H1 (cell line): ENCODE measurements at regions not wholly inside any gene's neighbourhood (a gene's known extent, or its start where the extent isn't known, plus 50 kb on each side); places are given as distances from the start of the nearest gene placed in this dataset.

Experiments
- CTCF ChIA-PET: fragments of 300-600 bp; sonication (Branson Sonifier 250); formaldehyde crosslinking; loops from one replicate; lab custom pipeline; 2021; ENCODE audit not compliant: partially characterized antibody; lab: Charles Lee
- POLR2A ChIA-PET: fragments of 300-600 bp; sonication (Branson Sonifier 250); formaldehyde crosslinking; loops from one replicate; lab custom pipeline; 2021; ENCODE audit warnings: inconsistent platforms; ENCODE audit not compliant: partially characterized antibody; lab: Charles Lee
- DNase-seq, 2 experiments: peaks; one replicate each; pipeline versions ENCODE4 v3.0.0 to v3.0.0-alpha.2; 2010 to 2022; ENCODE audit warnings: low spot score in 2 of 2, low read depth in 1 of 2, mixed read lengths in 1 of 2
- FAIRE-seq: peaks from 2 replicates; lab custom pipeline; 2011; peaks lifted over from hg19 to GRCh38; lab: Jason Lieb, UNC
- H2AFZ ChIP-seq: 2 replicates; pipeline ENCODE4 v1.8.1; 2012; ENCODE audit warnings: low read length, inconsistent platforms
- H2AK5ac ChIP-seq: 2 replicates; pipeline ENCODE4 v1.6.1; 2013; ENCODE audit warnings: low read depth, low read length
- H2BK120ac ChIP-seq: replicated peaks from 2 replicates; pipeline ENCODE3; 2013; ENCODE audit warnings: low read depth, low read length, inconsistent platforms
- H2BK12ac ChIP-seq: 2 replicates; pipeline ENCODE4 v1.6.1; 2013; ENCODE audit warnings: low read depth, low read length
- H2BK15ac ChIP-seq: 2 replicates; pipeline ENCODE4 v1.6.1; 2013; ENCODE audit warnings: low read length
- H2BK20ac ChIP-seq: 2 replicates; pipeline ENCODE4 v1.6.1; 2013; ENCODE audit warnings: low read length
- H2BK5ac ChIP-seq: 2 replicates; pipeline ENCODE4 v1.6.1; 2013; ENCODE audit warnings: low read depth, low read length
- H3K14ac ChIP-seq: 2 replicates; pipeline ENCODE4 v1.6.1; 2013; ENCODE audit warnings: inconsistent platforms; ENCODE audit not compliant: insufficient read length
- H3K18ac ChIP-seq: 2 replicates; pipeline ENCODE4 v1.6.1; 2013; ENCODE audit warnings: low read length; ENCODE audit errors: extremely low read depth
- H3K23ac ChIP-seq: 2 replicates; pipeline ENCODE4 v1.6.1; 2013; ENCODE audit warnings: inconsistent platforms; ENCODE audit not compliant: insufficient read length
- H3K23me2 ChIP-seq: 2 replicates; pipeline ENCODE4 v1.6.1; 2013; ENCODE audit warnings: low read depth, low read length
- H3K27ac ChIP-seq: 2 replicates; pipeline ENCODE4 v1.6.1; 2011; ENCODE audit warnings: low read depth, low read length, inconsistent platforms
- H3K27me3 ChIP-seq, 4 experiments: replicated peaks in 1 of 4; 1 replicate in 1 of 4; 2 replicates in 3 of 4; pipeline versions ENCODE4 v1.6.1 to v1.8.1; 2011 to 2013; ENCODE audit warnings: low read length in 3 of 4, mild to moderate bottlenecking in 3 of 4, inconsistent platforms in 2 of 4, mixed read lengths in 2 of 4, moderate library complexity in 1 of 4; ENCODE audit not compliant: control insufficient read depth in 3 of 4, insufficient read depth in 3 of 4; ENCODE audit errors: extremely low read depth in 1 of 4
- H3K36me3 ChIP-seq, 4 experiments: 2 replicates each; pipeline versions ENCODE4 v1.6.1 to v1.8.1; 2011 to 2013; ENCODE audit warnings: mild to moderate bottlenecking in 4 of 4, low read length in 3 of 4, moderate library complexity in 2 of 4, control low read depth in 1 of 4, inconsistent platforms in 1 of 4; ENCODE audit not compliant: insufficient read depth in 4 of 4, control insufficient read depth in 2 of 4
- H3K4ac ChIP-seq: replicated peaks from 2 replicates; pipeline ENCODE3; 2013; ENCODE audit warnings: low read length, low read depth, mixed read lengths, inconsistent platforms; ENCODE audit not compliant: insufficient read length
- H3K4me1 ChIP-seq, 4 experiments: replicated peaks in 1 of 4; 1 replicate in 1 of 4; 2 replicates in 3 of 4; pipeline versions ENCODE4 v1.6.1 to v1.8.1; 2011 to 2013; ENCODE audit warnings: low read length in 3 of 4, inconsistent platforms in 2 of 4, mixed read lengths in 1 of 4; ENCODE audit not compliant: insufficient read depth in 4 of 4, control insufficient read depth in 3 of 4
- H3K4me2 ChIP-seq, 2 experiments: 2 replicates each; pipeline versions ENCODE4 v1.6.1 to v1.8.1; 2011 to 2013; ENCODE audit warnings: low read depth in 2 of 2, low read length in 2 of 2, control low read depth in 1 of 2, inconsistent platforms in 1 of 2, mild to moderate bottlenecking in 1 of 2; ENCODE audit not compliant: insufficient read depth in 1 of 2
- H3K4me3 ChIP-seq, 4 experiments: fragments of 200-600, 300-600 bp in 1 of 4; sonication (generic), shearing (Covaris generic), sonication (Bioruptor Twin) in 1 of 4; 2 replicates each; pipeline versions ENCODE4 v1.5.1 to v1.8.1; 2011 to 2016; ENCODE audit warnings: low read length in 4 of 4, low read depth in 3 of 4, control low read depth in 2 of 4, inconsistent platforms in 2 of 4, mild to moderate bottlenecking in 2 of 4, mixed read lengths in 1 of 4, moderate library complexity in 1 of 4; ENCODE audit not compliant: insufficient read depth in 2 of 4; ENCODE audit errors: extremely low read depth in 1 of 4
- H3K56ac ChIP-seq: replicated peaks from 2 replicates; pipeline ENCODE3; 2013; ENCODE audit warnings: low read depth, mild to moderate bottlenecking, mixed read lengths, low read length, inconsistent platforms; ENCODE audit not compliant: insufficient read length
- H3K79me1 ChIP-seq: 2 replicates; pipeline ENCODE4 v1.6.1; 2013; ENCODE audit warnings: low read depth, low read length, control low read depth
- H3K79me2 ChIP-seq, 2 experiments: 2 replicates each; pipeline versions ENCODE4 v1.6.1 to v1.8.1; 2012 to 2013; ENCODE audit warnings: low read length in 2 of 2, mild to moderate bottlenecking in 2 of 2, inconsistent platforms in 1 of 2; ENCODE audit not compliant: insufficient read depth in 2 of 2, control insufficient read depth in 1 of 2
- H3K9ac ChIP-seq, 4 experiments: replicated peaks in 1 of 4; 1 replicate in 1 of 4; 2 replicates in 3 of 4; pipeline versions ENCODE4 v1.6.1 to v1.8.1; 2011 to 2013; ENCODE audit warnings: low read depth in 3 of 4, low read length in 3 of 4, control low read depth in 2 of 4, mild to moderate bottlenecking in 2 of 4, moderate library complexity in 2 of 4, inconsistent platforms in 1 of 4; ENCODE audit errors: extremely low read depth in 1 of 4
- H3K9me3 ChIP-seq, 2 experiments: 2 replicates each; pipeline versions ENCODE4 v1.6.1 to v1.8.1; 2012 to 2013; ENCODE audit warnings: mild to moderate bottlenecking in 2 of 2, moderate library complexity in 2 of 2, control low read depth in 1 of 2, inconsistent platforms in 1 of 2, low read depth in 1 of 2, low read length in 1 of 2, mixed read lengths in 1 of 2; ENCODE audit not compliant: insufficient read depth in 2 of 2
- H4K20me1 ChIP-seq, 2 experiments: replicated peaks in 1 of 2; 2 replicates each; pipeline versions ENCODE3 to v1.8.1; 2011 to 2013; ENCODE audit warnings: inconsistent platforms in 2 of 2, low read length in 2 of 2, mild to moderate bottlenecking in 1 of 2; ENCODE audit not compliant: insufficient read depth in 2 of 2, control insufficient read depth in 1 of 2
- H4K5ac ChIP-seq: 2 replicates; pipeline ENCODE4 v1.6.1; 2013; ENCODE audit warnings: low read length, low read depth, mixed read lengths, inconsistent platforms; ENCODE audit not compliant: insufficient read length
- H4K8ac ChIP-seq: 2 replicates; pipeline ENCODE4 v1.8.0; 2013; ENCODE audit warnings: mild to moderate bottlenecking, moderate library complexity, low read length, inconsistent platforms; ENCODE audit not compliant: insufficient read depth; ENCODE audit errors: extremely low read depth
- H4K91ac ChIP-seq: replicated peaks from 2 replicates; pipeline ENCODE3; 2013; ENCODE audit warnings: low read length, mixed read lengths, inconsistent platforms; ENCODE audit not compliant: insufficient read length
- ASH2L ChIP-seq: fragments of 200-600, 300-600 bp; sonication (generic); IDR thresholded peaks from one replicate; pipeline ENCODE4 v1.7.1; 2017; ENCODE audit warnings: low read length
- BCL11A ChIP-seq, 2 experiments: IDR thresholded peaks; one replicate each; pipeline ENCODE4 v1.6.1; 2011; ENCODE audit warnings: low read depth in 2 of 2, low read length in 2 of 2, mild to moderate bottlenecking in 2 of 2
- CREB1 ChIP-seq: IDR thresholded peaks from 2 replicates; pipeline ENCODE4 v1.6.1; 2012; ENCODE audit warnings: inconsistent platforms
- HDAC2 ChIP-seq, 2 experiments: fragments of 300-600 bp in 1 of 2; sonication (generic) in 1 of 2; IDR thresholded peaks; 2 replicates each; pipeline ENCODE4 v1.6.1; 2011 to 2012; ENCODE audit warnings: low read depth in 2 of 2, low read length in 2 of 2, mild to moderate bottlenecking in 2 of 2, moderate library complexity in 2 of 2, borderline replicate concordance in 1 of 2, inconsistent platforms in 1 of 2
- KDM5A ChIP-seq: fragments of 200-600 bp; IDR thresholded peaks from 2 replicates; pipeline ENCODE4 v1.7.1; 2012; ENCODE audit warnings: mild to moderate bottlenecking, low read length, inconsistent platforms, mixed read lengths
- MAFK ChIP-seq: IDR thresholded peaks from 2 replicates; pipeline ENCODE4 v1.6.1; 2012; ENCODE audit warnings: low read depth, mild to moderate bottlenecking, improper control_type of control experiment, low read length
- SIRT6 ChIP-seq: IDR thresholded peaks from one replicate; pipeline ENCODE4 v1.7.1; 2012; ENCODE audit warnings: low read length, inconsistent platforms
- TAF7 ChIP-seq: optimal IDR thresholded peaks from 2 replicates; pipeline ENCODE3; 2011; ENCODE audit warnings: low read depth, mild to moderate bottlenecking, inconsistent platforms, low read length, moderate library complexity, borderline replicate concordance
- TEAD4 ChIP-seq: IDR thresholded peaks from 2 replicates; pipeline ENCODE4 v1.6.1; 2012; ENCODE audit warnings: low read depth, low read length, inconsistent platforms, mixed read lengths
- WGBS, 2 experiments: shearing (Covaris generic) in 1 of 2; methylation state at CpG; one replicate each; pipeline versions ENCODE4 v1.1.6 to v1.1.7; 2013 to 2015; ENCODE audit warnings: low lambda C conversion rate in 2 of 2, mixed read lengths in 2 of 2, inconsistent platforms in 1 of 2, low coverage in 1 of 2, missing lambda C conversion rate in 1 of 2; ENCODE audit not compliant: insufficient replicate concordance in 2 of 2, insufficient coverage in 1 of 2, insufficient read length in 1 of 2; ENCODE audit errors: extremely low coverage in 1 of 2, missing lambda C conversion rate in 1 of 2; 5-methylcytosine and 5-hydroxymethylcytosine counted together

GRCh38 chr6:164275773-164276172, 861.3 kb downstream of the QKI start:
- Histone ChIP-seq H3K27ac (no peak overlapping the region), H2AFZ (no peak overlapping the region), H2BK15ac (no peak overlapping the region), H3K23ac (no peak overlapping the region), H2BK120ac (no peak overlapping the region), H3K4ac (no peak overlapping the region), H3K23me2 (no peaks in the 10 kb centered on the region), H3K4me2 (no peak overlapping the region), H3K56ac (no peak overlapping the region), H3K14ac (no peak overlapping the region), H4K91ac (no peak overlapping the region), H3K9ac (no peak overlapping the region), H2BK5ac (no peak overlapping the region), H3K9me3 (peaks cover 10 to 12% of the 10 kb centered on the region in 2 experiments), H2BK12ac (no peak overlapping the region), H4K20me1 (no peaks in the 10 kb centered on the region), H3K4me1 (no peaks in the 10 kb centered on the region), H2AK5ac (no peak overlapping the region), H4K5ac (no peak overlapping the region), H3K27me3 (no peaks in the 10 kb centered on the region), H3K4me3 (no peak overlapping the region), H4K8ac (no peak overlapping the region), H2BK20ac (no peak overlapping the region), H3K36me3 (no peaks in the 10 kb centered on the region), H3K18ac (no peak overlapping the region), H3K79me2 (no peaks in the 10 kb centered on the region), H3K79me1 (no peaks in the 10 kb centered on the region)
- TF ChIP-seq ASH2L (no peak), MAFK (no peak), TEAD4 (no peak), TAF7 (no peak), CREB1 (no peak), BCL11A (IDR thresholded peaks at IDR 0.05; ENCODE audit: low read depth in 2 of 2, low read length in 2 of 2) (no peak), HDAC2 (IDR thresholded peaks at IDR 0.05; ENCODE audit: borderline replicate concordance in 1 of 2, low read depth in 2 of 2, low read length in 2 of 2) (no peak), SIRT6 (no peak), KDM5A (no peak)
- WGBS, 2 experiments: 83% methylated on average over 1 of the region's 1 CpG; no CpG with 5 or more reads in 1 of the 2 experiments
- DNase-seq (no peak), FAIRE-seq (no peak)
- ChIA-PET POLR2A (no interaction called here), CTCF (no interaction called here)
